ENCODE measurements at regions not wholly inside any gene's neighbourhood (a gene's known extent, or its start where the extent isn't known, plus 50 kb on each side); places are given as distances from the start of the nearest gene placed in this dataset.

DNA sequence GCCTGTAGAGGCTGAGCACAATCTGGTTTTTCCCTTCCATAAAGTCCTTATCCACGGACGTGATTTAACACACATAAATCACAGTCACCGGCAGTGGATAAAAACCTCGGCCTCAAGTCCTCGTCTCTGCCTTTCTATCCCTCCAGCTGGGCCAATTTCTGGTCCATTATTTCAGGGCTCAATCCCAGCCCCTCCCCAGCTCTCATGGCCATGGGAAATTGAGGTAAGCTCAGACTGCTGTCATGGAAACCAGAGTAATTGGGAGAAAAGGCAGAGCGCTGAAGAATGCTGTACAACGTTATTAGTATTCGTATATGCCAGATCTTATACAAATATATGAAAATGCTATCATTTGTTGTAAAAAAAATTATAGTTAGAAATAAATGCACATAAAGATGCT, 86.2 kb upstream of the USP29 start (continued):
- TF ChIP-seq CTCF (IDR thresholded peaks at IDR 0.05; ENCODE audit: control extremely low read depth in 1 of 3, insufficient read depth in 1 of 3, low read depth in 1 of 3, low read length in 3 of 3) (no peak), TEAD4 (IDR thresholded peaks at IDR 0.05; ENCODE audit: low read depth, low read length) (no peak), E2F6 (IDR thresholded peaks at IDR 0.05) (no peak), SP2 (IDR thresholded peaks at IDR 0.05; ENCODE audit: low read length) (no peak), CBX8 (IDR thresholded peaks at IDR 0.05; ENCODE audit: borderline replicate concordance, low read depth, low read length) (no peak), POU5F1 (IDR thresholded peaks at IDR 0.05; ENCODE audit: low read depth, low read length) (no peak)
